ENCODE measurements at regions not wholly inside any gene's neighbourhood (a gene's known extent, or its start where the extent isn't known, plus 50 kb on each side); places are given as distances from the start of the nearest gene placed in this dataset.

DNA sequence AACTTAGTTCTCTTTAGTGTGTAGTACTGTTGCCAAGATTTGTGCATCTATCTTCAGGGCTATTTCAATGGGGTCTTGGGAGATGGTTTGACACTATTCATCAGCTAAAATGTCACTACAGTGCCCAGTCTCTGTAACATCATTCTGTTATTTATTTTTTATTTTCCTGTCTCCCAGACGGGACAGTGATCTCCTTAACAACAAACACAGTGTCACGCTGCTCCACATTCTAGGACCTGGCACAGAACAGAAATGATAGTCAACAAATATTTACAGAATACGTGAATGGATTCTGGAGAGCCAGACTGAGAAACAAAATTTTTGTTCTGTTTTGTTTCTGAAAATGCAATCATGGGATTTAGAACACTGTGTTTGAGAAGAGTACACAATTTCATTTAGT, 937.7 kb upstream of the LRRN3 start:
- TF ChIP-seq CTCF (conservative IDR thresholded peaks at IDR 0.05; ENCODE audit: low read depth, low read length) (no peak), EZH2 (IDR thresholded peaks at IDR 0.05; ENCODE audit: low read length, unreplicated experiment) (no peak), EZH2phosphoT487 (IDR thresholded peaks at IDR 0.05; ENCODE audit: borderline replicate concordance, low read length) (no peak)

All from PC-3 (cell line).